Uterus (tissue), 2 donors: ENCODE measurements at regions not wholly inside any gene's neighbourhood (a gene's known extent, or its start where the extent isn't known, plus 50 kb on each side); places are given as distances from the start of the nearest gene placed in this dataset.

ENCODE experiments used
- CTCF ChIP-seq, 4 experiments: fragments of 200-600 bp in 2 of 4; fragments of 450-650 bp in 2 of 4; sonication (generic) in 2 of 4; IDR thresholded peaks; one replicate each; pipeline ENCODE4 v1.5.1; 2016 to 2019; ENCODE audit warnings: antibody characterized with exemption in 4 of 4, mild to moderate bottlenecking in 2 of 4, moderate library complexity in 1 of 4
- POLR2A ChIP-seq, 2 donors: fragments of 450-650 bp; IDR thresholded peaks; one replicate each; pipeline ENCODE4 v1.6.1; 2016; ENCODE audit warnings: antibody characterized with exemption in 2 of 2, mild to moderate bottlenecking in 1 of 2, moderate library complexity in 1 of 2

- TF ChIP-seq CTCF (IDR thresholded peaks at IDR 0.05) (no peak), POLR2A (IDR thresholded peaks at IDR 0.05) (no peak)
These were observed 55.2 kb upstream of the OLFM1 start for GRCh38 chr9:135032041-135032835.
